H1 (cell line): ENCODE measurements at regions not wholly inside any gene's neighbourhood (a gene's known extent, or its start where the extent isn't known, plus 50 kb on each side); places are given as distances from the start of the nearest gene placed in this dataset.

Experiments used
- CTCF ChIA-PET: fragments of 300-600 bp; sonication (Branson Sonifier 250); formaldehyde crosslinking; loops from one replicate; lab custom pipeline; 2021; ENCODE audit not compliant: partially characterized antibody; lab: Charles Lee
- POLR2A ChIA-PET: fragments of 300-600 bp; sonication (Branson Sonifier 250); formaldehyde crosslinking; loops from one replicate; lab custom pipeline; 2021; ENCODE audit warnings: inconsistent platforms; ENCODE audit not compliant: partially characterized antibody; lab: Charles Lee
- DNase-seq, 2 experiments: peaks; one replicate each; pipeline versions ENCODE4 v3.0.0 to v3.0.0-alpha.2; 2010 to 2022; ENCODE audit warnings: low spot score in 2 of 2, low read depth in 1 of 2, mixed read lengths in 1 of 2
- FAIRE-seq: peaks from 2 replicates; lab custom pipeline; 2011; peaks lifted over from hg19 to GRCh38; lab: Jason Lieb, UNC
- H2AFZ ChIP-seq: 2 replicates; pipeline ENCODE4 v1.8.1; 2012; ENCODE audit warnings: low read length, inconsistent platforms
- H2AK5ac ChIP-seq: 2 replicates; pipeline ENCODE4 v1.6.1; 2013; ENCODE audit warnings: low read depth, low read length
- H2BK120ac ChIP-seq: replicated peaks from 2 replicates; pipeline ENCODE3; 2013; ENCODE audit warnings: low read depth, low read length, inconsistent platforms
- H2BK12ac ChIP-seq: 2 replicates; pipeline ENCODE4 v1.6.1; 2013; ENCODE audit warnings: low read depth, low read length
- H2BK15ac ChIP-seq: 2 replicates; pipeline ENCODE4 v1.6.1; 2013; ENCODE audit warnings: low read length
- H2BK20ac ChIP-seq: 2 replicates; pipeline ENCODE4 v1.6.1; 2013; ENCODE audit warnings: low read length
- H2BK5ac ChIP-seq: 2 replicates; pipeline ENCODE4 v1.6.1; 2013; ENCODE audit warnings: low read depth, low read length
- H3K14ac ChIP-seq: 2 replicates; pipeline ENCODE4 v1.6.1; 2013; ENCODE audit warnings: inconsistent platforms; ENCODE audit not compliant: insufficient read length
- H3K18ac ChIP-seq: 2 replicates; pipeline ENCODE4 v1.6.1; 2013; ENCODE audit warnings: low read length; ENCODE audit errors: extremely low read depth
- H3K23ac ChIP-seq: 2 replicates; pipeline ENCODE4 v1.6.1; 2013; ENCODE audit warnings: inconsistent platforms; ENCODE audit not compliant: insufficient read length
- H3K23me2 ChIP-seq: 2 replicates; pipeline ENCODE4 v1.6.1; 2013; ENCODE audit warnings: low read depth, low read length
- H3K27ac ChIP-seq: 2 replicates; pipeline ENCODE4 v1.6.1; 2011; ENCODE audit warnings: low read depth, low read length, inconsistent platforms
- H3K27me3 ChIP-seq, 4 experiments: replicated peaks in 1 of 4; 1 replicate in 1 of 4; 2 replicates in 3 of 4; pipeline versions ENCODE4 v1.6.1 to v1.8.1; 2011 to 2013; ENCODE audit warnings: low read length in 3 of 4, mild to moderate bottlenecking in 3 of 4, inconsistent platforms in 2 of 4, mixed read lengths in 2 of 4, moderate library complexity in 1 of 4; ENCODE audit not compliant: control insufficient read depth in 3 of 4, insufficient read depth in 3 of 4; ENCODE audit errors: extremely low read depth in 1 of 4
- H3K36me3 ChIP-seq, 4 experiments: 2 replicates each; pipeline versions ENCODE4 v1.6.1 to v1.8.1; 2011 to 2013; ENCODE audit warnings: mild to moderate bottlenecking in 4 of 4, low read length in 3 of 4, moderate library complexity in 2 of 4, control low read depth in 1 of 4, inconsistent platforms in 1 of 4; ENCODE audit not compliant: insufficient read depth in 4 of 4, control insufficient read depth in 2 of 4
- H3K4ac ChIP-seq: replicated peaks from 2 replicates; pipeline ENCODE3; 2013; ENCODE audit warnings: low read length, low read depth, mixed read lengths, inconsistent platforms; ENCODE audit not compliant: insufficient read length
- H3K4me1 ChIP-seq, 4 experiments: replicated peaks in 1 of 4; 1 replicate in 1 of 4; 2 replicates in 3 of 4; pipeline versions ENCODE4 v1.6.1 to v1.8.1; 2011 to 2013; ENCODE audit warnings: low read length in 3 of 4, inconsistent platforms in 2 of 4, mixed read lengths in 1 of 4; ENCODE audit not compliant: insufficient read depth in 4 of 4, control insufficient read depth in 3 of 4
- H3K4me2 ChIP-seq, 2 experiments: 2 replicates each; pipeline versions ENCODE4 v1.6.1 to v1.8.1; 2011 to 2013; ENCODE audit warnings: low read depth in 2 of 2, low read length in 2 of 2, control low read depth in 1 of 2, inconsistent platforms in 1 of 2, mild to moderate bottlenecking in 1 of 2; ENCODE audit not compliant: insufficient read depth in 1 of 2
- H3K4me3 ChIP-seq, 4 experiments: fragments of 200-600, 300-600 bp in 1 of 4; sonication (generic), shearing (Covaris generic), sonication (Bioruptor Twin) in 1 of 4; 2 replicates each; pipeline versions ENCODE4 v1.5.1 to v1.8.1; 2011 to 2016; ENCODE audit warnings: low read length in 4 of 4, low read depth in 3 of 4, control low read depth in 2 of 4, inconsistent platforms in 2 of 4, mild to moderate bottlenecking in 2 of 4, mixed read lengths in 1 of 4, moderate library complexity in 1 of 4; ENCODE audit not compliant: insufficient read depth in 2 of 4; ENCODE audit errors: extremely low read depth in 1 of 4
- H3K56ac ChIP-seq: replicated peaks from 2 replicates; pipeline ENCODE3; 2013; ENCODE audit warnings: low read depth, mild to moderate bottlenecking, mixed read lengths, low read length, inconsistent platforms; ENCODE audit not compliant: insufficient read length
- H3K79me1 ChIP-seq: 2 replicates; pipeline ENCODE4 v1.6.1; 2013; ENCODE audit warnings: low read depth, low read length, control low read depth
- H3K79me2 ChIP-seq, 2 experiments: 2 replicates each; pipeline versions ENCODE4 v1.6.1 to v1.8.1; 2012 to 2013; ENCODE audit warnings: low read length in 2 of 2, mild to moderate bottlenecking in 2 of 2, inconsistent platforms in 1 of 2; ENCODE audit not compliant: insufficient read depth in 2 of 2, control insufficient read depth in 1 of 2
- H3K9ac ChIP-seq, 4 experiments: replicated peaks in 1 of 4; 1 replicate in 1 of 4; 2 replicates in 3 of 4; pipeline versions ENCODE4 v1.6.1 to v1.8.1; 2011 to 2013; ENCODE audit warnings: low read depth in 3 of 4, low read length in 3 of 4, control low read depth in 2 of 4, mild to moderate bottlenecking in 2 of 4, moderate library complexity in 2 of 4, inconsistent platforms in 1 of 4; ENCODE audit errors: extremely low read depth in 1 of 4
- H3K9me3 ChIP-seq, 2 experiments: 2 replicates each; pipeline versions ENCODE4 v1.6.1 to v1.8.1; 2012 to 2013; ENCODE audit warnings: mild to moderate bottlenecking in 2 of 2, moderate library complexity in 2 of 2, control low read depth in 1 of 2, inconsistent platforms in 1 of 2, low read depth in 1 of 2, low read length in 1 of 2, mixed read lengths in 1 of 2; ENCODE audit not compliant: insufficient read depth in 2 of 2
- H4K20me1 ChIP-seq, 2 experiments: replicated peaks in 1 of 2; 2 replicates each; pipeline versions ENCODE3 to v1.8.1; 2011 to 2013; ENCODE audit warnings: inconsistent platforms in 2 of 2, low read length in 2 of 2, mild to moderate bottlenecking in 1 of 2; ENCODE audit not compliant: insufficient read depth in 2 of 2, control insufficient read depth in 1 of 2
- H4K5ac ChIP-seq: 2 replicates; pipeline ENCODE4 v1.6.1; 2013; ENCODE audit warnings: low read length, low read depth, mixed read lengths, inconsistent platforms; ENCODE audit not compliant: insufficient read length
- H4K8ac ChIP-seq: 2 replicates; pipeline ENCODE4 v1.8.0; 2013; ENCODE audit warnings: mild to moderate bottlenecking, moderate library complexity, low read length, inconsistent platforms; ENCODE audit not compliant: insufficient read depth; ENCODE audit errors: extremely low read depth
- H4K91ac ChIP-seq: replicated peaks from 2 replicates; pipeline ENCODE3; 2013; ENCODE audit warnings: low read length, mixed read lengths, inconsistent platforms; ENCODE audit not compliant: insufficient read length
- ASH2L ChIP-seq: fragments of 200-600, 300-600 bp; sonication (generic); IDR thresholded peaks from one replicate; pipeline ENCODE4 v1.7.1; 2017; ENCODE audit warnings: low read length
- CHD2 ChIP-seq: IDR thresholded peaks from 2 replicates; pipeline ENCODE4 v1.6.1; 2012; ENCODE audit warnings: low read length, improper control_type of control experiment
- EGR1 ChIP-seq: IDR thresholded peaks from 2 replicates; pipeline ENCODE4 v1.6.1; 2011; ENCODE audit warnings: low read depth, low read length, borderline replicate concordance
- FOSL1 ChIP-seq: IDR thresholded peaks from 2 replicates; pipeline ENCODE4 v1.6.1; 2011; ENCODE audit warnings: mild to moderate bottlenecking, low read depth, low read length, moderate library complexity; ENCODE audit not compliant: insufficient read depth
- JUN ChIP-seq: IDR thresholded peaks from 2 replicates; pipeline ENCODE4 v1.6.1; 2011; ENCODE audit warnings: low read depth, mild to moderate bottlenecking, improper control_type of control experiment, low read length
- KDM4A ChIP-seq: IDR thresholded peaks from one replicate; pipeline ENCODE4 v1.7.1; 2012; ENCODE audit warnings: low read depth, mild to moderate bottlenecking, moderate library complexity, low read length, inconsistent platforms; ENCODE audit not compliant: severe bottlenecking
- KDM5A ChIP-seq: fragments of 200-600 bp; IDR thresholded peaks from 2 replicates; pipeline ENCODE4 v1.7.1; 2012; ENCODE audit warnings: mild to moderate bottlenecking, low read length, inconsistent platforms, mixed read lengths
- MAFK ChIP-seq: IDR thresholded peaks from 2 replicates; pipeline ENCODE4 v1.6.1; 2012; ENCODE audit warnings: low read depth, mild to moderate bottlenecking, improper control_type of control experiment, low read length
- RBBP5 ChIP-seq: IDR thresholded peaks from 2 replicates; pipeline ENCODE4 v1.7.1; 2012; ENCODE audit warnings: low read depth, mild to moderate bottlenecking, inconsistent platforms, low read length, moderate library complexity, borderline replicate concordance
- RNF2 ChIP-seq: fragments of 200-900, 300-1000 bp; sonication (generic); IDR thresholded peaks from 2 replicates; pipeline ENCODE4 v1.7.1; 2016; ENCODE audit warnings: borderline replicate concordance, low read depth, mild to moderate bottlenecking, antibody characterized with exemption, low read length; ENCODE audit not compliant: poor library complexity, severe bottlenecking; ENCODE audit errors: missing control alignments
- SP2 ChIP-seq: IDR thresholded peaks from 2 replicates; pipeline ENCODE4 v1.6.1; 2012; ENCODE audit warnings: mild to moderate bottlenecking, low read length, inconsistent platforms
- SP4 ChIP-seq: IDR thresholded peaks from 2 replicates; pipeline ENCODE4 v1.6.1; 2012; ENCODE audit warnings: low read length, inconsistent platforms
- TEAD4 ChIP-seq: IDR thresholded peaks from 2 replicates; pipeline ENCODE4 v1.6.1; 2012; ENCODE audit warnings: low read depth, low read length, inconsistent platforms, mixed read lengths
- ZNF274 ChIP-seq: IDR thresholded peaks from 2 replicates; pipeline ENCODE4 v1.7.0; 2012; ENCODE audit warnings: low read length, borderline replicate concordance; ENCODE audit errors: extremely low read depth
- WGBS, 2 experiments: shearing (Covaris generic) in 1 of 2; methylation state at CpG; one replicate each; pipeline versions ENCODE4 v1.1.6 to v1.1.7; 2013 to 2015; ENCODE audit warnings: low lambda C conversion rate in 2 of 2, mixed read lengths in 2 of 2, inconsistent platforms in 1 of 2, low coverage in 1 of 2, missing lambda C conversion rate in 1 of 2; ENCODE audit not compliant: insufficient replicate concordance in 2 of 2, insufficient coverage in 1 of 2, insufficient read length in 1 of 2; ENCODE audit errors: extremely low coverage in 1 of 2, missing lambda C conversion rate in 1 of 2; 5-methylcytosine and 5-hydroxymethylcytosine counted together

DNA sequence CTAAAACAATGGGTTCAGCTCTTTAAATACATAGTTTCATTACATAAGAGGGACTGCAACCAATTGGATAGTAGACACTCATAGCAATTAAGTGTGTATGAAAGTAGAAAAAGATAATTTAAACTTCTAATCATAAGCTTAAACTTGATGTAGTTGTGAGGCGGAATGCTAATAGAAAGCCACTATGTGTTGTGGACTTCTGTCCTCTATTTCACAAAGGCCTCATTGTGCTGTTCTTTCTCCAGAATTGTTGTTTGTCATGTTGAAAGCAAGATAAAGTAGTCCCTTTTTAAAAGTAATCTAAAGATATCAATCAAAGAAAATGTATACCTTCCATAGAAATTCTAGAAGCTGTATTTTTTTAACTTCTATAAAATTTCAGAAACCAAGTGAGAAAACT is 329.4 kb downstream of the KLHL4 start:
- ChIA-PET POLR2A (no interaction called here), CTCF (no interaction called here)
- Histone ChIP-seq H3K4me3 (no peak overlapping the region), H3K27me3 (no peaks in the 10 kb centered on the region), H4K91ac (no peak overlapping the region), H2BK5ac (no peak overlapping the region), H3K4me2 (no peak overlapping the region), H2BK15ac (no peak overlapping the region), H4K20me1 (no peaks in the 10 kb centered on the region), H3K79me1 (no peaks in the 10 kb centered on the region), H3K14ac (no peak overlapping the region), H3K79me2 (no peaks in the 10 kb centered on the region), H3K36me3 (no peaks in the 10 kb centered on the region), H3K9ac (no peak overlapping the region), H4K8ac (no peak overlapping the region), H2BK120ac (no peak overlapping the region), H2AFZ (no peak overlapping the region), H2BK20ac (no peak overlapping the region), H4K5ac (no peak overlapping the region), H3K56ac (no peak overlapping the region), H3K23me2 (no peaks in the 10 kb centered on the region), H3K4me1 (no peaks in the 10 kb centered on the region), H3K27ac (no peak overlapping the region), H3K4ac (no peak overlapping the region), H2BK12ac (no peak overlapping the region), H3K23ac (no peak overlapping the region), H2AK5ac (no peak overlapping the region), H3K18ac (no peak overlapping the region), H3K9me3 (no peaks in the 10 kb centered on the region)
- WGBS, 2 experiments, result 86% methylated on average over 1 of the region's 1 CpG; no CpG with 5 or more reads in 1 of the 2 experiments
- FAIRE-seq (no peak), DNase-seq (no peak)
- TF ChIP-seq ZNF274, result no peak
- no peak for TF ChIP-seq SP2
- TF ChIP-seq TEAD4, result no peak
- no peak for TF ChIP-seq JUN
- TF ChIP-seq RNF2, result no peak
- TF ChIP-seq SP4, result no peak
- no peak for TF ChIP-seq RBBP5
- TF ChIP-seq KDM4A, result no peak
- TF ChIP-seq FOSL1, result no peak
- no peak for TF ChIP-seq ASH2L
- no peak for TF ChIP-seq MAFK
- no peak for TF ChIP-seq CHD2
- TF ChIP-seq EGR1, result no peak
- no peak for TF ChIP-seq KDM5A
